K562 (cell line): ENCODE measurements at regions not wholly inside any gene's neighbourhood (a gene's known extent, or its start where the extent isn't known, plus 50 kb on each side); places are given as distances from the start of the nearest gene placed in this dataset.

Experiments
- ATAC-seq: fragments of 200-7000 bp; cut with Tn5 transposase; 3 replicates; pipeline ENCODE4 v1.9.1; 2020; ENCODE audit warnings: moderate library complexity
- BruUV-seq: library from RNA; stranded (reverse); fragments of 400-500 nt; replicated peaks from 2 replicates; lab custom pipeline; 2021; lab: Mats Ljungman, UMichigan
- CTCF ChIA-PET: fragments of 300-600 bp; formaldehyde crosslinking; extraction: SDS; loops from one replicate; lab custom pipeline; 2021; ENCODE audit warnings: low intra/inter-chr PET ratio; lab: Yijun Ruan, JAX
- POLR2A ChIA-PET: fragments of 300-600, 350-650 bp; sonication (Branson Sonifier 250); formaldehyde crosslinking; extraction: SDS; loops from one replicate; lab custom pipeline; 2021; ENCODE audit warnings: antibody characterized with exemption, inconsistent platforms; lab: Yijun Ruan, JAX
- DNase-seq, 4 experiments: peaks; one replicate each; pipeline versions ENCODE4 v3.0.0 to v3.0.0-alpha.2; 2011 to 2018; ENCODE audit warnings: low spot score in 3 of 4, mixed read lengths in 3 of 4; ENCODE audit errors: extremely low read depth in 1 of 4
- FAIRE-seq: peaks from 2 replicates; lab custom pipeline; 2011; peaks lifted over from hg19 to GRCh38; lab: Jason Lieb, UNC
- H2AFZ ChIP-seq: 2 replicates; pipeline ENCODE4 v1.6.0; 2011; ENCODE audit warnings: low read depth, low read length, control low read depth, inconsistent platforms
- H3K27ac ChIP-seq: fragments of 200-600 bp; 3 replicates; pipeline ENCODE4 v1.8.0; 2011; ENCODE audit warnings: low read depth, mild to moderate bottlenecking, control low read depth, inconsistent platforms, low read length, moderate library complexity, mixed read lengths; ENCODE audit errors: extremely low read depth
- H3K27me3 ChIP-seq, 2 experiments: fragments of 300-600 bp in 1 of 2; 2 replicates in 1 of 2; 3 replicates in 1 of 2; pipeline versions ENCODE4 v1.6.0 to v1.8.0; 2011; ENCODE audit warnings: inconsistent platforms in 2 of 2, low read length in 2 of 2, mild to moderate bottlenecking in 1 of 2, mixed read lengths in 1 of 2, moderate library complexity in 1 of 2; ENCODE audit not compliant: control insufficient read depth in 2 of 2, insufficient read depth in 2 of 2
- H3K36me3 ChIP-seq: fragments of 300-600 bp; 3 replicates; pipeline ENCODE4 v1.8.0; 2011; ENCODE audit warnings: mild to moderate bottlenecking, low read length, inconsistent platforms; ENCODE audit not compliant: control insufficient read depth, insufficient read depth
- H3K4me1 ChIP-seq, 2 experiments: fragments of 200-600 bp in 1 of 2; replicated peaks in 1 of 2; 2 replicates in 1 of 2; 3 replicates in 1 of 2; pipeline versions ENCODE4 v1.5.1 to v1.8.0; 2011; ENCODE audit warnings: inconsistent platforms in 2 of 2, low read length in 2 of 2, mild to moderate bottlenecking in 1 of 2, mixed read lengths in 1 of 2, moderate library complexity in 1 of 2; ENCODE audit not compliant: control insufficient read depth in 2 of 2, insufficient read depth in 2 of 2
- H3K4me2 ChIP-seq: 2 replicates; pipeline ENCODE4 v1.6.1; 2011; ENCODE audit warnings: low read length, control low read depth, inconsistent platforms, mixed read lengths; ENCODE audit not compliant: insufficient read depth
- H3K4me3 ChIP-seq: fragments of 200-600 bp; sonication (generic), shearing (Covaris generic); 2 replicates; pipeline ENCODE4 v1.5.1; 2016; ENCODE audit warnings: control low read depth, inconsistent platforms
- H3K79me2 ChIP-seq: fragments of 200-600 bp; 3 replicates; pipeline ENCODE4 v1.8.0; 2011; ENCODE audit warnings: low read length, inconsistent platforms; ENCODE audit not compliant: control insufficient read depth, insufficient read depth
- H3K9ac ChIP-seq, 2 experiments: 2 replicates each; pipeline versions ENCODE4 v1.6.0 to v1.6.1; 2011; ENCODE audit warnings: low read depth in 2 of 2, low read length in 2 of 2, control low read depth in 1 of 2, inconsistent platforms in 1 of 2, mild to moderate bottlenecking in 1 of 2, mixed read lengths in 1 of 2; ENCODE audit not compliant: insufficient read depth in 1 of 2
- H3K9me1 ChIP-seq: one replicate; pipeline ENCODE4 v1.6.0; 2011; ENCODE audit warnings: inconsistent platforms, mild to moderate bottlenecking, low read length, moderate library complexity; ENCODE audit not compliant: control insufficient read depth, insufficient read depth
- H3K9me3 ChIP-seq: replicated peaks from 2 replicates; pipeline ENCODE4 v1.5.1; 2011; ENCODE audit warnings: low read depth, low read length, inconsistent platforms; ENCODE audit not compliant: control insufficient read depth, insufficient read depth
- H4K20me1 ChIP-seq: replicated peaks from 2 replicates; pipeline ENCODE4 v1.6.1; 2011; ENCODE audit warnings: low read length, inconsistent platforms, mixed read lengths; ENCODE audit not compliant: control insufficient read depth, insufficient read depth
- E2F5 ChIP-seq: sonication (generic); formaldehyde crosslinking; IDR thresholded peaks from 2 replicates; pipeline ENCODE4 v1.8.0; 2022; ENCODE audit warnings: mild to moderate bottlenecking, missing genetic modification reagents
- E4F1 ChIP-seq: fragments of 250-450 bp; sonication (Bioruptor Pico); IDR thresholded peaks from 2 replicates; pipeline ENCODE4 v1.5.0; 2021; ENCODE audit warnings: mild to moderate bottlenecking, borderline replicate concordance
- ELF1 ChIP-seq: fragments of 200-800 bp; sonication (Bioruptor generic); IDR thresholded peaks from 2 replicates; pipeline ENCODE4 v1.6.1; 2016; ENCODE audit warnings: missing genetic modification characterization, missing compliant biosample characterization
- ETS2 ChIP-seq: IDR thresholded peaks from 2 replicates; pipeline ENCODE4 v1.6.1; 2016; ENCODE audit warnings: borderline replicate concordance, missing genetic modification characterization, mild to moderate bottlenecking, moderate library complexity, missing compliant biosample characterization; ENCODE audit not compliant: poor library complexity, severe bottlenecking
- POU5F1 ChIP-seq: fragments of 150-350 bp; IDR thresholded peaks from 2 replicates; pipeline ENCODE4 v1.6.1; 2014; ENCODE audit warnings: borderline replicate concordance, low read length, low read depth, mild to moderate bottlenecking; ENCODE audit not compliant: partially characterized antibody
- RAD51 ChIP-seq: fragments of 450-650 bp; IDR thresholded peaks from 2 replicates; pipeline ENCODE4 v1.7.1; 2016; ENCODE audit warnings: low read depth, mild to moderate bottlenecking, borderline replicate concordance
- RBM17 ChIP-seq: fragments of 200-400 bp; formaldehyde crosslinking; IDR thresholded peaks from 2 replicates; pipeline ENCODE4 v1.6.1; 2017; ENCODE audit warnings: low read depth, mild to moderate bottlenecking, low read length, borderline replicate concordance
- RUNX1 ChIP-seq: sonication (generic); IDR thresholded peaks from 2 replicates; pipeline ENCODE4 v1.6.1; 2016; ENCODE audit warnings: antibody characterized with exemption, low read depth
- TAF15 ChIP-seq: fragments of 200-400 bp; formaldehyde crosslinking; IDR thresholded peaks from 2 replicates; pipeline ENCODE4 v1.6.1; 2017; ENCODE audit warnings: mild to moderate bottlenecking, low read depth, low read length, moderate library complexity
- ZNF197 ChIP-seq: fragments of 200-800 bp; sonication (Bioruptor generic); IDR thresholded peaks from 2 replicates; pipeline ENCODE4 v1.6.1; 2016; ENCODE audit warnings: low read depth, missing genetic modification characterization, missing compliant biosample characterization
- ZNF785 ChIP-seq: fragments of 250-450 bp; sonication (Bioruptor Pico); IDR thresholded peaks from 2 replicates; pipeline ENCODE4 v1.4.0; 2020; ENCODE audit warnings: mild to moderate bottlenecking
- WGBS: fragments of 100-300 bp; shearing (Covaris generic); methylation state at CpG from one replicate; pipeline ENCODE4 v1.1.6; 2016; ENCODE audit warnings: low coverage, mixed read lengths; ENCODE audit not compliant: insufficient coverage; ENCODE audit errors: missing lambda C conversion rate; 5-methylcytosine and 5-hydroxymethylcytosine counted together
- in situ Hi-C: fragments of 300-500 bp; cut with MboI; formaldehyde crosslinking; loops from 4 replicates; pipeline ENCODE4 v1.15.0; 2018; ENCODE audit warnings: inconsistent platforms, mixed read lengths
- intact Hi-C: fragments of 100-400 bp; cut with micrococcal nuclease; formaldehyde crosslinking; loops from 2 replicates; pipeline ENCODE4 v1.14.2; 2022

GRCh38 chr5:98282521-98282920 is 490.9 kb upstream of the RGMB start:
- ChIA-PET POLR2A (no interaction called here), CTCF (no interaction called here)
- TF ChIP-seq E4F1 (CRISPR knock-in tag) (no peak), TAF15 (no peak), ZNF197 (CRISPR knock-in tag) (no peak), ETS2 (tag) (no peak), ELF1 (tag) (no peak), E2F5 (CRISPR knock-in tag) (no peak), ZNF785 (CRISPR knock-in tag) (no peak), RAD51 (no peak), RBM17 (no peak), POU5F1 (no peak), RUNX1 (no peak)
- H3K9me3 ChIP-seq: no peaks in the 10 kb centered on the region; the same call in 1 of the 2 replicates
- FAIRE-seq (no peak), DNase-seq (no peak), ATAC-seq (no peak)
- intact Hi-C loops (no loop called here), in situ Hi-C loops (loop anchor here (25.0 kb wide), 1 partner anchor 1380 kb away; no protein-coding TSS in a partner anchor)
- H3K9ac ChIP-seq: no peak overlapping the region
- H3K4me1 ChIP-seq: no peaks in the 10 kb centered on the region
- 0% methylated on average over 1 of the region's 1 CpG for WGBS
- H3K27ac ChIP-seq: no peak overlapping the region
- no peaks in the 10 kb centered on the region for H3K79me2 ChIP-seq
- H4K20me1 ChIP-seq: no peaks in the 10 kb centered on the region
- no peaks in the 10 kb centered on the region for H3K36me3 ChIP-seq
- no peak overlapping the region for H2AFZ ChIP-seq
- H3K4me3 ChIP-seq: no peak overlapping the region
- no peaks in the 10 kb centered on the region for H3K27me3 ChIP-seq
- no peaks in the 10 kb centered on the region for H3K9me1 ChIP-seq
- H3K4me2 ChIP-seq: no peak overlapping the region
- BruUV-seq: no TSS peak
